Suprapubic skin (tissue), 3 donors: ENCODE measurements at regions not wholly inside any gene's neighbourhood (a gene's known extent, or its start where the extent isn't known, plus 50 kb on each side); places are given as distances from the start of the nearest gene placed in this dataset.

Experiments
- CTCF ChIP-seq, 2 donors: fragments of 200-600 bp in 1 of 2; fragments of 450-650 bp in 1 of 2; sonication (generic) in 1 of 2; IDR thresholded peaks; one replicate each; pipeline ENCODE4 v1.5.1; 2016 to 2019; ENCODE audit warnings: antibody characterized with exemption in 2 of 2, mild to moderate bottlenecking in 1 of 2, moderate library complexity in 1 of 2
- EP300 ChIP-seq: sonication (generic); formaldehyde crosslinking; IDR thresholded peaks from one replicate; pipeline ENCODE4 v1.6.1; 2017; ENCODE audit warnings: antibody characterized with exemption
- POLR2A ChIP-seq, 2 donors: fragments of 450-650 bp; IDR thresholded peaks; one replicate each; pipeline ENCODE4 v1.6.1; 2017; ENCODE audit warnings: antibody characterized with exemption in 2 of 2, mild to moderate bottlenecking in 2 of 2, moderate library complexity in 2 of 2

GRCh38 chr5:107168848-107169752, 501.6 kb downstream of the EFNA5 start:
- TF ChIP-seq CTCF (IDR thresholded peaks at IDR 0.05) (no peak), POLR2A (IDR thresholded peaks at IDR 0.05) (no peak), EP300 (no peak)
